H9 (cell line): ENCODE measurements at regions not wholly inside any gene's neighbourhood (a gene's known extent, or its start where the extent isn't known, plus 50 kb on each side); places are given as distances from the start of the nearest gene placed in this dataset.
A peak's percentile ranks its signal among the peaks of the same experiment; 100 is the strongest.

Source experiments
- DNase-seq: peaks from one replicate; pipeline ENCODE4 v3.0.0-alpha.2; 2017
- H2AFZ ChIP-seq: one replicate; pipeline ENCODE4 v1.6.1; 2013; ENCODE audit warnings: mild to moderate bottlenecking, low read length, control low read depth, moderate library complexity
- H2AK5ac ChIP-seq: 2 replicates; pipeline ENCODE4 v1.6.1; 2013; ENCODE audit warnings: low read length, control low read depth, mixed read lengths; ENCODE audit not compliant: insufficient read length
- H2BK120ac ChIP-seq: one replicate; pipeline ENCODE4 v1.6.1; 2013; ENCODE audit warnings: low read depth, mild to moderate bottlenecking, low read length, control low read depth, inconsistent platforms; ENCODE audit not compliant: poor library complexity, severe bottlenecking
- H2BK12ac ChIP-seq: 2 replicates; pipeline ENCODE4 v1.6.1; 2013; ENCODE audit warnings: low read length, control low read depth, mixed read lengths, low read depth; ENCODE audit not compliant: insufficient read length
- H2BK15ac ChIP-seq: 2 replicates; pipeline ENCODE4 v1.6.1; 2013; ENCODE audit warnings: low read depth, low read length, control low read depth
- H2BK20ac ChIP-seq: one replicate; pipeline ENCODE4 v1.6.1; 2013; ENCODE audit warnings: low read depth, mild to moderate bottlenecking, low read length, control low read depth, inconsistent platforms; ENCODE audit not compliant: poor library complexity, severe bottlenecking
- H2BK5ac ChIP-seq: 2 replicates; pipeline ENCODE4 v1.6.1; 2013; ENCODE audit warnings: low read length, control low read depth, mixed read lengths; ENCODE audit not compliant: insufficient read length
- H3K14ac ChIP-seq: 2 replicates; pipeline ENCODE4 v1.6.1; 2013; ENCODE audit warnings: low read length, control low read depth; ENCODE audit not compliant: insufficient read depth
- H3K18ac ChIP-seq: 2 replicates; pipeline ENCODE4 v1.6.1; 2013; ENCODE audit warnings: low read depth, mild to moderate bottlenecking, mixed read lengths, low read length, control low read depth; ENCODE audit not compliant: insufficient read length
- H3K23ac ChIP-seq: 2 replicates; pipeline ENCODE4 v1.6.1; 2013; ENCODE audit warnings: low read length, control low read depth, mixed read lengths, low read depth; ENCODE audit not compliant: insufficient read length
- H3K23me2 ChIP-seq: 2 replicates; pipeline ENCODE4 v1.6.1; 2013; ENCODE audit warnings: low read depth, mild to moderate bottlenecking, mixed read lengths, low read length, control low read depth; ENCODE audit not compliant: insufficient read length, poor library complexity, severe bottlenecking
- H3K27ac ChIP-seq: 2 replicates; pipeline ENCODE4 v1.5.1; 2013; ENCODE audit warnings: low read length, control low read depth, mixed read lengths, low read depth; ENCODE audit not compliant: insufficient read length
- H3K27me3 ChIP-seq: 2 replicates; pipeline ENCODE4 v1.6.1; 2013; ENCODE audit warnings: low read length, control low read depth, inconsistent platforms; ENCODE audit not compliant: insufficient read depth
- H3K4ac ChIP-seq: 2 replicates; pipeline ENCODE4 v1.6.1; 2013; ENCODE audit warnings: low read depth, mild to moderate bottlenecking, control low read depth, inconsistent platforms, low read length, moderate library complexity
- H3K4me1 ChIP-seq: 2 replicates; pipeline ENCODE4 v1.6.1; 2013; ENCODE audit warnings: low read length, control low read depth, inconsistent platforms; ENCODE audit not compliant: insufficient read depth
- H3K4me2 ChIP-seq: 2 replicates; pipeline ENCODE4 v1.6.1; 2013; ENCODE audit warnings: low read length, control low read depth, mixed read lengths; ENCODE audit not compliant: insufficient read length, insufficient read depth
- H3K56ac ChIP-seq: 2 replicates; pipeline ENCODE4 v1.6.1; 2013; ENCODE audit warnings: low read depth, mild to moderate bottlenecking, mixed read lengths, low read length, control low read depth; ENCODE audit not compliant: insufficient read length
- H3K79me1 ChIP-seq: 2 replicates; pipeline ENCODE4 v1.6.1; 2013; ENCODE audit warnings: low read depth, mild to moderate bottlenecking, moderate library complexity, low read length, control low read depth, inconsistent platforms; ENCODE audit not compliant: insufficient read depth, poor library complexity, severe bottlenecking
- H3K79me2 ChIP-seq: 2 replicates; pipeline ENCODE4 v1.6.1; 2013; ENCODE audit warnings: low read length, control low read depth, inconsistent platforms; ENCODE audit not compliant: insufficient read depth
- H3K9ac ChIP-seq: 2 replicates; pipeline ENCODE4 v1.6.1; 2013; ENCODE audit warnings: low read length, control low read depth, mixed read lengths; ENCODE audit not compliant: insufficient read length; ENCODE audit errors: extremely low read depth
- H3K9me3 ChIP-seq: one replicate; pipeline ENCODE4 v1.6.1; 2013; ENCODE audit warnings: low read depth, low read length, inconsistent platforms; ENCODE audit not compliant: control insufficient read depth
- H3T11ph ChIP-seq: one replicate; pipeline ENCODE4 v1.6.1; 2013; ENCODE audit warnings: mild to moderate bottlenecking, low read length, control low read depth, inconsistent platforms
- H4K20me1 ChIP-seq: one replicate; pipeline ENCODE4 v1.6.1; 2013; ENCODE audit not compliant: control insufficient read depth, insufficient read length, insufficient read depth
- H4K5ac ChIP-seq: 2 replicates; pipeline ENCODE4 v1.6.1; 2013; ENCODE audit warnings: low read depth, mild to moderate bottlenecking, mixed read lengths, low read length, control low read depth; ENCODE audit not compliant: insufficient read length
- H4K8ac ChIP-seq: replicated peaks from 2 replicates; pipeline ENCODE4 v1.6.1; 2013; ENCODE audit warnings: low read length, control low read depth, mixed read lengths, low read depth; ENCODE audit not compliant: insufficient read length
- H4K91ac ChIP-seq: 2 replicates; pipeline ENCODE4 v1.6.1; 2013; ENCODE audit warnings: low read depth, mild to moderate bottlenecking, moderate library complexity, mixed read lengths, low read length, control low read depth; ENCODE audit not compliant: insufficient read length
- H3K27ac Mint-ChIP-seq, 3 experiments: 2 replicates in 2 of 3; 3 replicates in 1 of 3; pipeline ENCODE4 v1.8.0; 2020 to 2021; ENCODE audit warnings: mixed read lengths in 3 of 3, mild to moderate bottlenecking in 1 of 3, moderate library complexity in 1 of 3
- H3K27me3 Mint-ChIP-seq: 2 replicates; pipeline ENCODE4 v1.8.0; 2021; ENCODE audit warnings: low read depth, mild to moderate bottlenecking, moderate library complexity, mixed read lengths
- H3K36me3 Mint-ChIP-seq, 3 experiments: 2 replicates in 2 of 3; 3 replicates in 1 of 3; pipeline ENCODE4 v1.8.0; 2020 to 2021; ENCODE audit warnings: low read depth in 3 of 3, mixed read lengths in 3 of 3; ENCODE audit not compliant: insufficient read depth in 1 of 3
- H3K4me1 Mint-ChIP-seq, 2 experiments: 2 replicates each; pipeline ENCODE4 v1.8.0; 2020; ENCODE audit warnings: mixed read lengths in 2 of 2
- H3K4me3 Mint-ChIP-seq, 2 experiments: 2 replicates in 1 of 2; 3 replicates in 1 of 2; pipeline ENCODE4 v1.8.0; 2020 to 2021; ENCODE audit warnings: mild to moderate bottlenecking in 2 of 2, mixed read lengths in 2 of 2, moderate library complexity in 1 of 2
- H3K9me3 Mint-ChIP-seq, 2 experiments: 2 replicates in 1 of 2; 3 replicates in 1 of 2; pipeline ENCODE4 v1.8.0; 2020; ENCODE audit warnings: mild to moderate bottlenecking in 2 of 2, mixed read lengths in 2 of 2, moderate library complexity in 1 of 2
- WGBS: extraction: QIAGEN DNeasy Blood & Tissue Kit; methylation state at CpG from one replicate; pipeline ENCODE4 v1.1.7; 2013; ENCODE audit warnings: missing lambda C conversion rate, low lambda C conversion rate, mixed read lengths; ENCODE audit not compliant: insufficient read length; ENCODE audit errors: extremely low coverage; 5-methylcytosine and 5-hydroxymethylcytosine counted together
- TF ChIP-seq, protein P1 (sequence below): fragments of 200-600 bp; sonication (generic); conservative IDR thresholded peaks from 3 replicates; pipeline ENCODE4 v1.8.0; 2021; ENCODE audit warnings: antibody characterized with exemption, mild to moderate bottlenecking

DNA sequence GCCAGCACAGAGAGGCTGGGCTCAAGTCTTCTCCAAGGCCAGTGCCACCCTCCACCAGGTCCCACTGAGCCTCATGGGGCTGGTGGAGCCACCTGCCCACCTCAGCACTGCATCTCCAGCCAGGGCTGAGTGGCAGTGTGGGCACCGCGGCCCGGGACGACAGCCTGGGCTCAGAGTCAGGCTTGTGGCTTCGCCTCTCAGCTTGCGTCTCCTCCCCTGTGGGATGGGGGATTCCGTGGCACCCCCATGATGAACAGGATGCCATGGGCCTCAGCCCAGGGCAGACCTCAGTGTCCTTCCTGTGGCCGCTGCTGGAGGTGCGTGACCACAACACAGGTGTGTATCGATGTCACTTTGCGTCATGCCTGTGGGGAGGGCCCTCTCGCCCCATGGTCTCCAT lies 136.4 kb upstream of the PPP1R26 start:
- Histone ChIP-seq H3K56ac (no peak overlapping the region), H2BK12ac (no peak overlapping the region), H3K18ac (no peak overlapping the region), H2BK5ac (no peak overlapping the region), H4K8ac (no peak overlapping the region), H3T11ph (no peak overlapping the region), H3K4me2 (no peak overlapping the region), H3K9me3 (no peaks in the 10 kb centered on the region), H2AFZ (no peak overlapping the region), H4K20me1 (no peaks in the 10 kb centered on the region), H3K4me1 (0 out of 2 replicates have a peak, but pooled peaks cover 3% of the 10 kb centered on the region), H2AK5ac (no peak overlapping the region), H3K23me2 (no peaks in the 10 kb centered on the region), H4K5ac (no peak overlapping the region), H4K91ac (no peak overlapping the region), H3K79me2 (no peaks in the 10 kb centered on the region), H3K4ac (no peak overlapping the region), H2BK120ac (no peak overlapping the region), H3K27ac (no peak overlapping the region), H3K14ac (no peak overlapping the region), H2BK15ac (no peak overlapping the region), H3K23ac (no peak overlapping the region), H3K79me1 (no peaks in the 10 kb centered on the region), H3K27me3 (no peaks in the 10 kb centered on the region), H3K9ac (no peak overlapping the region), H2BK20ac (no peak overlapping the region)
- WGBS, result no CpG with 5 or more reads among the region's 12 CpGs
- Mint-ChIP-seq H3K4me3 (no peak overlapping the region), H3K9me3 (no peaks in the 10 kb centered on the region; a peak in 1 of 5 replicates), H3K27ac (0 out of 7 replicates have a peak overlapping the region, but pooled peaks of 1 of the 3 experiments have one; percentile 49), H3K4me1 (peaks cover 37 to 55% of the 10 kb centered on the region in 2 experiments), H3K36me3 (no peaks in the 10 kb centered on the region; a peak in 1 of 7 replicates), H3K27me3 (no peaks in the 10 kb centered on the region)
- no peak for DNase-seq
- TF ChIP-seq, protein P1, sequence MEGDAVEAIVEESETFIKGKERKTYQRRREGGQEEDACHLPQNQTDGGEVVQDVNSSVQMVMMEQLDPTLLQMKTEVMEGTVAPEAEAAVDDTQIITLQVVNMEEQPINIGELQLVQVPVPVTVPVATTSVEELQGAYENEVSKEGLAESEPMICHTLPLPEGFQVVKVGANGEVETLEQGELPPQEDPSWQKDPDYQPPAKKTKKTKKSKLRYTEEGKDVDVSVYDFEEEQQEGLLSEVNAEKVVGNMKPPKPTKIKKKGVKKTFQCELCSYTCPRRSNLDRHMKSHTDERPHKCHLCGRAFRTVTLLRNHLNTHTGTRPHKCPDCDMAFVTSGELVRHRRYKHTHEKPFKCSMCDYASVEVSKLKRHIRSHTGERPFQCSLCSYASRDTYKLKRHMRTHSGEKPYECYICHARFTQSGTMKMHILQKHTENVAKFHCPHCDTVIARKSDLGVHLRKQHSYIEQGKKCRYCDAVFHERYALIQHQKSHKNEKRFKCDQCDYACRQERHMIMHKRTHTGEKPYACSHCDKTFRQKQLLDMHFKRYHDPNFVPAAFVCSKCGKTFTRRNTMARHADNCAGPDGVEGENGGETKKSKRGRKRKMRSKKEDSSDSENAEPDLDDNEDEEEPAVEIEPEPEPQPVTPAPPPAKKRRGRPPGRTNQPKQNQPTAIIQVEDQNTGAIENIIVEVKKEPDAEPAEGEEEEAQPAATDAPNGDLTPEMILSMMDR, result no peak
